DMS 273 treated with DMSO at 0.1 percent for 48 hours (cell line): ENCODE measurements at regions not wholly inside any gene's neighbourhood (a gene's known extent, or its start where the extent isn't known, plus 50 kb on each side); places are given as distances from the start of the nearest gene placed in this dataset.
"Not testable (repeated sequence)": the region's sequence is repeated elsewhere in the genome, so short reads cannot be mapped to it uniquely, and the experiment has no call there.

Experiments
- DNase-seq: peaks from one replicate; lab custom pipeline; 2025; lab: John Stamatoyannopoulos, UW

DNA sequence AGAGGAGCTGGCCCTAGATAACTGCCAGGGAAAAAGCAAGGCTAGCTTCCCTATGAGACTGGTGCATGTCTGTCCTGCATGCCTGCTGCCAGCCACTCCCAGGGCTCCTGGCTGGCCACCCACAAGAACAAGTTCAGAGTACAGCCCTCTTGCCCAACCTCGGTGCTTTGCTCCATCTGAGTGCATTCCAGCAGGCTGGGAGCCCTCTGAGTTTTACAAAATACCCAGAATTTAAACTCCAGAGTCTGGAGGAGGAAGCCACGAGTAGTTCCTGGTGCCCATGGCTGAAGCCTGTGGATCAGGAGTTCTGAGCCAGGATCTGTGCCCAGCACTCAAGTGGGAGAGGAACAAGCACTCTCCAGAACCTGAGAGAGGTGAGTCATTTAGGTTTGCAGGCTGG, 111.6 kb downstream of the MAGEE2 start:
- no peak for DNase-seq

DNA sequence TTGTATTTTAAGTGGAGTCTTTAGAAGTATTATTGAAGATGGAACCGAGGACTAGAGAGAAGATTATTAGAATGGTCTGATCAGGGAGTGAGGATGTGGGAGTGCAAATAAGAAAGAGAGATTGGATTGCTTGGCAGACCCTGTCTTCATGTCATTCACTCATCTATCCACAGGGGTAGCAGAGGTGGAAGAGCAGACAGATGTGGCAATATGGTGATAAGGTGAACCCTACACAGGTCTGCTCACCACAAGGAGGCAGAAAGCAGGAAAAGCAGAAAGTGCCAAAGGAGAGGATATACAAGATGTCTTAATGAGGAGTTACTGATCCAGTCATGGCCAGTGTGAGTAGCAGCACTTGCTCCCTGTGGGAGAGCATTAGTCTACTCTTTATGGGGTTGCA, 129.4 kb downstream of the MAGEE2 start:
- DNase-seq: no peak

DNA sequence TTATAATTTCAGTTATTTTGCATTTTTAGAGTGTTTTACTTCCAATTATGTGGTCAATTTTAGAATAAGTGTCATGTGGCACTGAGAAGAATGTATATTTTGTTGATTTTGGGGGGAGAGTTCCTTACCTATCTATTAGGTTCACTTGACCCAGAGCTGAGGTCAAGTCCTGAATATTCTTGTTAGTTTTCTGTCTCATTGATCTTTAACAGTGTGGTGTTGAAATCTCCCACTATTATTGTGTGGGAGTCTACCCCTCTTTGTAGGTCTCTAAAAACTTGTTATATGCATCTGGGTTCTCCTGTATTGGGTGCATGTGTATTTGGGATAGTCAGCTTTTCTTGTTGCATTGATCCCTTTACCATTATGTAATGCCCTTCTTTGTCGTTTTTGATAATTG, 127.0 kb upstream of the ZDHHC15 start:
- DNase-seq: no peak

DNA sequence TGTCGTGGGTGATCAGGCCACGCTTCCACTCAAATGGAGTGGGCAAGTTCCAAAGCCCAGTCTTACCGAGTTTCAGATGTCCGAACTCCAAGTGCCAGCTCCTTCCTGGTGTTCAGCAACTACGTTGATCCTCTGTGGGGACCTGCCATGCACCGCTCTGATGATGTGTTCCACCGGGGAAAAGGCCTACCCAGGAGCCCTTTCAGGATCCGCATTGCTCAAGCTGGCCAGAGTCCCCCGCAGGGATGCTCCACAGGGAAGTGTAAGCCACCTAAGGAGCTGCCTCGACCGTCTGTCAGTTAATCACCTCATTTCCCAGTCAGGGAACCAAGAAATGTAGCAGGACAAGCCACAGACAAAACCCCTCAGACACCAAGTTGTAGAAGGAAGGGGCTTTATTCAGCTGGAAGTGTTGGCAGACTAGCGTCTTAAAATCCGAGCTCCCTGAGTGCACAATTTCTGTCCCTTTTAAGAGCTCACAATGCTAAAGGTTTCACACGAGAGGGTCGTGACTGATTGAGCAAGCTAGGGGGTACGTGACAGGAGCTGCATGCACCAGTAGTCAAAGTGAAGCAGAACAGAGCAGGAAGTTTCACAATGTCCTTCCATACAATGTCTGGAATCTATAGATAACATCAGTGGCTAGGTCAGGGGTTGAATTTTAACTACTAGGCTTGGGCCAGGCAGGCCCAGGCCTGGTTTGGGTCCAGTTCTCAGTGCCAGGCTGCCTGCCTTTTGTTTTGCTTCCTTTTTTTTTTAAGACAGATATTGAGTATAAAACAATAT, 126.2 kb upstream of the ZDHHC15 start:
- DNase-seq: no peak

DNA sequence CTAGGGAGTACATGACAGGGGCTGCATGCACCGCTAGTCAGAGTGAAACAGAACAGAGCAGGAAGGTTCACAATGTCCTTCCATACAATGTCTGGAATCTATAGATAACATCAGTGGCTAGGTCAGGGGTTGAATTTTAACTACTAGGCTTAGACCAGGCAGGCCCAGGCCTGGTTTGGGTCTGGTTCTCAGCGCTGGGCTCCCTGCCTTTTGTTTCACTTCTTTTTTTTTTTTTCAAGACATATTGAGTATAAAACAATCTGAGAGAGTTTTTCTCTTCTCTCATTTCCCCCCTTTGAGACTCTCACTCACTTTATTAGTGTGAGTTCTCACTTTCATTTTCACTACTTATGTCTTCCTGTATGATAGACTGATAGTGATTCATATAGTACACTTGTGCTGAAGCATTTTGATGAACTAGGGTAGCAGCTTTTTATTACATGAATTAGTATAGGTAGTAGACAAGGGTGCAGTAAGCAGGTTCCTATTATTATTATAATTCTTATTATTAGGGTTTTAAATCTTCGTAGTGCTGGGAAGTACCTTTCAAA, 120.0 kb upstream of the ZDHHC15 start:
- DNase-seq: no peak

DNA sequence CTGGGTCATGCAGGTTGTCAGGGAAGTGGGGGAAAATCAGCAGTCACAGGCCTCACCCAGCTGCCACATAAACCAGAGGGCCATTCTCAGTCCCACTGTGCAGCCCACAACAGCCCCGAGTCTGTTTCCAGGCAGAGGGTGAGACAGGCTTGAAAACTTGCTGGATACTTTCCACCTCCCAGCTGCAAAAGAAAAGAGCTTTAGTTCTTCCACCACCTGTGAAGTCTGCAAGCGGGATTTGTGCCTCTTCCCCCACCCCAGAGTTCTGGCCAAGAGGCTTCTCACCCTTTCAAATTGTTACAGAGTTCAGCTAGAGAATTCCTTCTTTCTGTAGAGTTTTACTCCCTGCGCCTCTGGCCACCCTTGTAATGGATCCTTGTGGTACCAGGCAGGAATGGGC, 115.5 kb upstream of the ZDHHC15 start:
- DNase-seq: no peak

DNA sequence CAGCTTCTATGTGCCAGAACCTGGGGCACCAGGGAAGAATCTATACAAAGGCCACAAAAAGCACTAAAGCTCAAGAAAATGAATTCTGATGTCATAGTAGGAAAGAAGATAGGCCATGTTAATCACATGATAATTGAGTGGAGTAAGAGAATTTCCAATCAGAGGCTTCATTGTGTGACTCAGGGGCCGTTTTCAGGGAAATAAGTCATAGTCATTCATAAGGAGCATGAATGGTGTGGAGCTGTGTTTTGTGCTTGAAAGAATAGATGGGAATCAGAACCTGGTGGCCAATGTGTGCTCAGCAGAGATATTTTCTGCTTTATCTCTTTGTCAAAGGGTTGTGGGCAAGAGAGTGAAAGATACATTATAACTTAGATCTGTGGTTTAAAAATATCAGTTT, 102.4 kb upstream of the ZDHHC15 start:
- no peak for DNase-seq

DNA sequence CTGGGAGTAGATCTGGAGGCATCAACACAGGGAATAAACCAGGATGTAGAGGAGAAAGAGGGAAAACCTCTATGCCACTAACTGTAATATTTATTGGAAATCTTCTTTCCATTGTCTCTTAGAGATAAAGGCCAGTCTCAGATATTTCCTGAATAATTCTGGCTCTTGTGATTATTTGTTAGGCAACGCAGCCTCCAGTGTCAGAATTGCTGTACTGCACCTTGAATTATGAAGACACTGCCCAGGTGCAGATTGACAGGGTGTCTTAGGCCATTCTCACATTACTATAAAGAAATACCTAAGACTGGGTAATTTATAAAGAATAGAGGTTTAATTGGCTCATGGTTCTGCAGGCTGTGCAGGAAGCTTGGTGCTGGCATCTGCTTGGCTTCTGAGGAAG, 100.7 kb upstream of the ZDHHC15 start:
- DNase-seq: no peak

DNA sequence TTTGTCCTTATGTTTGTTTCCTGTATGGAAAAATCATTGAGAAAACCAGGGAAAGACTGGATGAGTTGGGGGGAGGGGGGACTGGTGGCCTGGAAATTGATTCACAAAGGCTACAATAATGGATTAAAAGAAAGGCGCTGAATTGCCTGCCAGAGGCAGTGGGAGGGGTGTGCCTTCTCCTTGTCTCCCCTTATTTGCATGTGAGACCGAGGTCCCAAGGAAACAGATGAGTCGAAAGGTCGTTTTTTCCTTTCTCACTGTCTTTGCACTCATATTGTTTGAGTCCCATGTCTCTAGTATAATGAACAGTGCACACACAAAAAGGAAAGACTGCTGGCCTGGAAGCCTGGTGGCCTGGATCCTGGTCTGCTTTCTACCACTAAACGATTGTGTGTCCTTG, 86.6 kb upstream of the ZDHHC15 start:
- DNase-seq: no peak

DNA sequence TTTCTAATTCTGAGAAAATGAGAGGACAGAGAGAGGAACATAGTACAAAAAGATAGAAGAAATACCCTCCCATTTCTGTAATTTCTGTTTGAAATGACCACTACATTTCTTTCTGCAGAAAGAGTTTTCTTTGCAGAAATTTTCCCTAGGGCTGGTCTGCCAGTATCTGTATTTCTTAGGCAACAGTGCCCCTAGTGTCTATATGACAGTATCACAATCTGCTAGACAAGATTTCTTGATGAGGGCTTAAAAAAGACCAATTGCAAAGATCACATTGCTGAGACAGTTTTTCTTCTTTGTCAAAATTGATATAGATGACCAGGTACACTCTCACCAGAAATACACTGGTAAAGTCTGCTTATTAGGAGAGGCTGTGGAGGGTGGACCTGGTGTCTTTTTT, 81.0 kb upstream of the ZDHHC15 start:
- DNase-seq: peak; percentile 0

DNA sequence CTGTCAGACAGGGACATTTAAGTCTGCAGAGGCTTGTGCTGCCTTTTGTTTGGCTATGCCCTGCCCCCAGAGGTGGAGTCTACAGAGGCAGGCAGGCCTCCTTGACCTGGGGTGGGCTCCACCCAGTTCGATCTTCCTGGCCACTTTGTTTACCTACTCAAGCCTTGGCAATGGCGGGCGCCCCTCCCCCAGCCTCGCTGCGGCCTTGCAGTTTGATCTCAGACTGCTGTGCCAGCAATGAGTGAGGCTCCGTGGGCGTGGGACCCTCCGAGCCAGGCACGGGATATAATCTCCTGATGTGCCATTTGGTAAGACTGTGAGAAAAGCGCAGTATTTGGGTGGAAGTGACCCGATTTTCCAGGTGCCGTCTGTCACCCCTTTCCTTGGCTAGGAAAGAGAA, 79.2 kb upstream of the ZDHHC15 start:
- DNase-seq: not testable (repeated sequence)

DNA sequence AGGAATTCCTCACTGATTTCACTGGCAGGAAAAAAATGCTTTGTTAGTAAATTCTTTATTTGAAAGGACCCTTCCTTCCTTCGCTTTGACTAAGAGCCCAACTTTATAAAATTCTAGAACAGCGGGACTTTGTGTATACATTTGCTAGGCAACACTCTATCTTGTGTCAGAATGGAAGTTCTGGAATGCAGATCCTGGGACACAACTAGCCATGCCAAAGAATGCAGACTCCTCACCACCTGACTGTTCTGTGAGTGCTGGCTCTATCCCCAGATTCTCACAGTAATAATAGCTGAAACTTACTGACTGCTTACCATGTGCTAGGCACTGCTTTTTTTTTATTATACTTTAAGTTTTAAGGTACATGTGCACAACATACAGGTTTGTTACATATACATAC, 73.3 kb upstream of the ZDHHC15 start:
- no peak for DNase-seq

DNA sequence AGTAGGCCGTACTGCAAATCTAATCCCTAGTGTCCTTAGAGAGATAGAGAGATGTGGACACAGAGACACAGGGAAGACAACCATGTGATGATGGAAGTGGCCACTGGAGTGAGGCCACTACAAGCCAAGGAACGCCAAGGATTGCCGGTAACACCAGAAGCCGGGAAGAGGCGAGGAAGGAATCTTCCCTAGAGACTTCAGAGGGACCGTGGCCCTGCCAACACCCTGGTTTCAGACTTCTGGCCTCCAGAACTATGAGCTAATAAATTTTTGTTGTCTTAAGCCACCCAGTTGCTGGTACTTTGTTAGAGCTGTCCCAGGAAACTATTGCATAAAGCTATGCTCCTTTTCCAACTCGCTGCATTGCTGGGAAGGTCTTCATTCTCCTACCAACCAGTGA, 70.3 kb upstream of the ZDHHC15 start:
- DNase-seq: not testable (repeated sequence)

DNA sequence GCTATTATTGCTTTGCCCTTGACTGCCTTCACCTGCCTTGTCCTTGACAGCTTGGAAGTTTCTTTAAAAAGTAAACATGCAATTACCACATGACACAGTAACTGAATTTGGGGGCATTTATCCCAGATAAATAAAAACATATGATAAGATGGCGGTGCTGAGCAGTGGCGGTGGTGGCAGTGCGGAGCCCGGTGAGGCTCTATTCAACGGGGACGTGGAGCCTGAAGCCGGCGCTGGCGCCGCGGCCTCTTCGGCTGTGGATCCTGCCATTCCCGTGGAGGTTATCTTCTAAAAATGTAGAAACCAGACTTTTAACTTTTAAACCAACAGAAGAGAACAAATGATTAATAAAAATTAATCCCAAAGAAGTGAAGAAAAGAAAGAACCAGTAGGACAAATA, 59.7 kb upstream of the ZDHHC15 start:
- DNase-seq: no peak
